SK-N-SH treated with all-trans-retinoic acid at 6 μM for 48 hours (cell line): ENCODE measurements at regions not wholly inside any gene's neighbourhood (a gene's known extent, or its start where the extent isn't known, plus 50 kb on each side); places are given as distances from the start of the nearest gene placed in this dataset.

Experiments
- BACH2 ChIP-seq: fragments of 250-450 bp; sonication (Bioruptor Pico); IDR thresholded peaks from 2 replicates; pipeline ENCODE4 v1.9.0; 2021; ENCODE audit warnings: mild to moderate bottlenecking, borderline replicate concordance
- CSDC2 ChIP-seq: fragments of 250-450 bp; sonication (Bioruptor Pico); IDR thresholded peaks from 2 replicates; pipeline ENCODE4 v1.5.0; 2020; ENCODE audit warnings: mild to moderate bottlenecking, moderate library complexity
- ESRRG ChIP-seq: fragments of 250-450 bp; sonication (Bioruptor Pico); IDR thresholded peaks from 2 replicates; pipeline ENCODE4 v1.6.1; 2021; ENCODE audit warnings: mild to moderate bottlenecking
- SNAI2 ChIP-seq: fragments of 250-450 bp; sonication (Bioruptor Pico); IDR thresholded peaks from 2 replicates; pipeline ENCODE4 v1.5.0; 2020; ENCODE audit warnings: mild to moderate bottlenecking, moderate library complexity
- ZC3H10 ChIP-seq: fragments of 250-450 bp; sonication (Bioruptor Pico); IDR thresholded peaks from 2 replicates; pipeline ENCODE4 v1.5.1; 2021; ENCODE audit warnings: mild to moderate bottlenecking, moderate library complexity
- ZFP3 ChIP-seq: fragments of 250-450 bp; sonication (Bioruptor Pico); IDR thresholded peaks from 2 replicates; pipeline ENCODE4 v1.5.0; 2020; ENCODE audit warnings: mild to moderate bottlenecking, moderate library complexity
- ZFP30 ChIP-seq: fragments of 450-650 bp; formaldehyde crosslinking; IDR thresholded peaks from 2 replicates; pipeline ENCODE4 v1.5.0; 2022; ENCODE audit warnings: mild to moderate bottlenecking, moderate library complexity
- ZNF565 ChIP-seq: fragments of 450-650 bp; formaldehyde crosslinking; conservative IDR thresholded peaks from 2 replicates; pipeline ENCODE4 v1.5.0; 2020; ENCODE audit warnings: low read depth, mild to moderate bottlenecking, moderate library complexity
- ZNF70 ChIP-seq: fragments of 450-650 bp; formaldehyde crosslinking; IDR thresholded peaks from 2 replicates; pipeline ENCODE4 v1.5.0; 2020; ENCODE audit warnings: mild to moderate bottlenecking, moderate library complexity
- TF ChIP-seq, protein P1 (sequence below): fragments of 250-450 bp; sonication (Bioruptor Pico); IDR thresholded peaks from 2 replicates; pipeline ENCODE4 v1.8.0; 2020; ENCODE audit warnings: mild to moderate bottlenecking, moderate library complexity, borderline replicate concordance
- TF ChIP-seq, protein P2 (sequence below): fragments of 250-450 bp; sonication (Bioruptor Pico); IDR thresholded peaks from 2 replicates; pipeline ENCODE4 v1.5.0; 2020; ENCODE audit warnings: mild to moderate bottlenecking, moderate library complexity
- TF ChIP-seq, protein P3 (sequence below): fragments of 250-450 bp; sonication (Bioruptor Pico); IDR thresholded peaks from 2 replicates; pipeline ENCODE4 v1.5.1; 2021; ENCODE audit warnings: mild to moderate bottlenecking, moderate library complexity
- TF ChIP-seq, protein P4 (sequence below): fragments of 250-450 bp; sonication (Bioruptor Pico); IDR thresholded peaks from 2 replicates; pipeline ENCODE4 v1.5.1; 2020; ENCODE audit warnings: low read depth, mild to moderate bottlenecking, moderate library complexity

DNA sequence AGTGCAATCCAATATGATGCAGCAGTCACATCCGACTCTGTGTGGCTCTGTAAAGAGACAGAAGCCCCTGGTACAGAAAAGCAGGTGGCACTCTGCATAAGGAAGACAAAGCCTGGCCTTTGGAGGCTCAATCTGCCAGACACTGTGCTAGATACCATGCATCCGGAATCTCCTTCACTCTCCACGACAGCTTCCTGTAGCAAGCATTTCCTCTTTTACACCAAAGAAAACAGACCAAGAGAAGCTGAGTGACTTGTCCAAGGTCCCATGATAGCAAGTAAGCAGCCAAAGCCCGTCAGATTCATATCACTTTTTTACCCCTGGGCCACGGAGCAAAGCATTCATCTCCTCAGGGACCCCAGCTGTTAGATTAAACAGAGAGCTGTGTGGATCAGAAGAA lies 64.2 kb upstream of the SMIM23 start:
- no peak for TF ChIP-seq ZFP3
- TF ChIP-seq SNAI2 (CRISPR knock-in tag) = no peak
- no peak for TF ChIP-seq CSDC2 (CRISPR knock-in tag)
- TF ChIP-seq, protein P1, sequence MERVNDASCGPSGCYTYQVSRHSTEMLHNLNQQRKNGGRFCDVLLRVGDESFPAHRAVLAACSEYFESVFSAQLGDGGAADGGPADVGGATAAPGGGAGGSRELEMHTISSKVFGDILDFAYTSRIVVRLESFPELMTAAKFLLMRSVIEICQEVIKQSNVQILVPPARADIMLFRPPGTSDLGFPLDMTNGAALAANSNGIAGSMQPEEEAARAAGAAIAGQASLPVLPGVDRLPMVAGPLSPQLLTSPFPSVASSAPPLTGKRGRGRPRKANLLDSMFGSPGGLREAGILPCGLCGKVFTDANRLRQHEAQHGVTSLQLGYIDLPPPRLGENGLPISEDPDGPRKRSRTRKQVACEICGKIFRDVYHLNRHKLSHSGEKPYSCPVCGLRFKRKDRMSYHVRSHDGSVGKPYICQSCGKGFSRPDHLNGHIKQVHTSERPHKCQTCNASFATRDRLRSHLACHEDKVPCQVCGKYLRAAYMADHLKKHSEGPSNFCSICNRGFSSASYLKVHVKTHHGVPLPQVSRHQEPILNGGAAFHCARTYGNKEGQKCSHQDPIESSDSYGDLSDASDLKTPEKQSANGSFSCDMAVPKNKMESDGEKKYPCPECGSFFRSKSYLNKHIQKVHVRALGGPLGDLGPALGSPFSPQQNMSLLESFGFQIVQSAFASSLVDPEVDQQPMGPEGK (CRISPR knock-in tag) = no peak
- TF ChIP-seq ZNF70 (CRISPR knock-in tag) = no peak
- TF ChIP-seq, protein P2, sequence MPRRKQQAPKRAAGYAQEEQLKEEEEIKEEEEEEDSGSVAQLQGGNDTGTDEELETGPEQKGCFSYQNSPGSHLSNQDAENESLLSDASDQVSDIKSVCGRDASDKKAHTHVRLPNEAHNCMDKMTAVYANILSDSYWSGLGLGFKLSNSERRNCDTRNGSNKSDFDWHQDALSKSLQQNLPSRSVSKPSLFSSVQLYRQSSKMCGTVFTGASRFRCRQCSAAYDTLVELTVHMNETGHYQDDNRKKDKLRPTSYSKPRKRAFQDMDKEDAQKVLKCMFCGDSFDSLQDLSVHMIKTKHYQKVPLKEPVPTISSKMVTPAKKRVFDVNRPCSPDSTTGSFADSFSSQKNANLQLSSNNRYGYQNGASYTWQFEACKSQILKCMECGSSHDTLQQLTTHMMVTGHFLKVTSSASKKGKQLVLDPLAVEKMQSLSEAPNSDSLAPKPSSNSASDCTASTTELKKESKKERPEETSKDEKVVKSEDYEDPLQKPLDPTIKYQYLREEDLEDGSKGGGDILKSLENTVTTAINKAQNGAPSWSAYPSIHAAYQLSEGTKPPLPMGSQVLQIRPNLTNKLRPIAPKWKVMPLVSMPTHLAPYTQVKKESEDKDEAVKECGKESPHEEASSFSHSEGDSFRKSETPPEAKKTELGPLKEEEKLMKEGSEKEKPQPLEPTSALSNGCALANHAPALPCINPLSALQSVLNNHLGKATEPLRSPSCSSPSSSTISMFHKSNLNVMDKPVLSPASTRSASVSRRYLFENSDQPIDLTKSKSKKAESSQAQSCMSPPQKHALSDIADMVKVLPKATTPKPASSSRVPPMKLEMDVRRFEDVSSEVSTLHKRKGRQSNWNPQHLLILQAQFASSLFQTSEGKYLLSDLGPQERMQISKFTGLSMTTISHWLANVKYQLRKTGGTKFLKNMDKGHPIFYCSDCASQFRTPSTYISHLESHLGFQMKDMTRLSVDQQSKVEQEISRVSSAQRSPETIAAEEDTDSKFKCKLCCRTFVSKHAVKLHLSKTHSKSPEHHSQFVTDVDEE (CRISPR knock-in tag) = no peak
- no peak for TF ChIP-seq ZC3H10 (CRISPR knock-in tag)
- TF ChIP-seq ZNF565 (CRISPR knock-in tag) = no peak
- TF ChIP-seq, protein P3, sequence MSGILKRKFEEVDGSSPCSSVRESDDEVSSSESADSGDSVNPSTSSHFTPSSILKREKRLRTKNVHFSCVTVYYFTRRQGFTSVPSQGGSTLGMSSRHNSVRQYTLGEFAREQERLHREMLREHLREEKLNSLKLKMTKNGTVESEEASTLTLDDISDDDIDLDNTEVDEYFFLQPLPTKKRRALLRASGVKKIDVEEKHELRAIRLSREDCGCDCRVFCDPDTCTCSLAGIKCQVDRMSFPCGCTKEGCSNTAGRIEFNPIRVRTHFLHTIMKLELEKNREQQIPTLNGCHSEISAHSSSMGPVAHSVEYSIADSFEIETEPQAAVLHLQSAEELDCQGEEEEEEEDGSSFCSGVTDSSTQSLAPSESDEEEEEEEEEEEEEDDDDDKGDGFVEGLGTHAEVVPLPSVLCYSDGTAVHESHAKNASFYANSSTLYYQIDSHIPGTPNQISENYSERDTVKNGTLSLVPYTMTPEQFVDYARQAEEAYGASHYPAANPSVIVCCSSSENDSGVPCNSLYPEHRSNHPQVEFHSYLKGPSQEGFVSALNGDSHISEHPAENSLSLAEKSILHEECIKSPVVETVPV (CRISPR knock-in tag) = no peak
- TF ChIP-seq ESRRG (CRISPR knock-in tag) = no peak
- TF ChIP-seq, protein P4, sequence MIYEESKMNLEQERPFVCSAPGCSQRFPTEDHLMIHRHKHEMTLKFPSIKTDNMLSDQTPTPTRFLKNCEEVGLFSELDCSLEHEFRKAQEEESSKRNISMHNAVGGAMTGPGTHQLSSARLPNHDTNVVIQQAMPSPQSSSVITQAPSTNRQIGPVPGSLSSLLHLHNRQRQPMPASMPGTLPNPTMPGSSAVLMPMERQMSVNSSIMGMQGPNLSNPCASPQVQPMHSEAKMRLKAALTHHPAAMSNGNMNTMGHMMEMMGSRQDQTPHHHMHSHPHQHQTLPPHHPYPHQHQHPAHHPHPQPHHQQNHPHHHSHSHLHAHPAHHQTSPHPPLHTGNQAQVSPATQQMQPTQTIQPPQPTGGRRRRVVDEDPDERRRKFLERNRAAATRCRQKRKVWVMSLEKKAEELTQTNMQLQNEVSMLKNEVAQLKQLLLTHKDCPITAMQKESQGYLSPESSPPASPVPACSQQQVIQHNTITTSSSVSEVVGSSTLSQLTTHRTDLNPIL (CRISPR knock-in tag) = no peak
- no peak for TF ChIP-seq ZFP30 (CRISPR knock-in tag)
- TF ChIP-seq BACH2 (CRISPR knock-in tag) = no peak
